HG02885 (cell line): ENCODE measurements at regions not wholly inside any gene's neighbourhood (a gene's known extent, or its start where the extent isn't known, plus 50 kb on each side); places are given as distances from the start of the nearest gene placed in this dataset.

Experiments
- ATAC-seq: cut with Tn5 transposase; IDR thresholded peaks from one replicate; pipeline ENCODE4 v1.9.1; 2021; ENCODE audit warnings: mild to moderate bottlenecking; ENCODE audit not compliant: unreplicated experiment, poor library complexity

DNA sequence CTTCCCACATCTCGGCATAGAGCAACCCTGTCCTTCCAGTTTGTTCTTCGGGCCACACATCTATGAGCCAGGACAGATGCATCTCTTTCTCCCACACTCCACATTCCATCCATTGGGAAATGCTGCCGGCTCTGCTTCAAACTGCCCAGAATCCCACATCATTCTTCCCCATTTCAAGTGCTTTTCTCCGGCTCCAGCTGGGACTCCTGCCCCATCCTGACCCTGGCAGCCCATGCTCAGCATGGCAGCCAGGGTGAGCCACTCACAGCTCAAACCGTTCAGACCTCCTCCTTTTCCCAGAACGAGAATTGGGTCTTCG, 132.8 kb upstream of the SDK2 start:
- no peak for ATAC-seq

DNA sequence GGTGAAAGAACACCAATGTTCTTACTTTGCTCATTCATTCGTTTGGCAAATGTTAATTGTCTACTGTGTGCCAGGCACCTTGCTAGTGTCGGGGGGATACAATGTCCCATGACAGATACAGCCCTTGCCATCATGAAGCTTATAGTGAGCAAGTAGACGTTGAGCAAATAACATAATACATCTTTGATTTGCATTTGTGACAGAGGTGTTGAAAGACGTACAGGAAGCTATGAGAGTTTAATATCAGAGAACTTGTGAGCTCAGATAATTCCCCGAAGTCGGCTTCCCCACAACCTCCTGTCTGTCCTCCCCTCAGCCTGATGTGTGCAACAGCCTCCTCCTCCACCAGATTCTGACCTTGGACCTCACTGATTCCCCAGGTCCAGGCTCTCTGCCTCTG, 138.0 kb upstream of the SDK2 start:
- no peak for ATAC-seq

DNA sequence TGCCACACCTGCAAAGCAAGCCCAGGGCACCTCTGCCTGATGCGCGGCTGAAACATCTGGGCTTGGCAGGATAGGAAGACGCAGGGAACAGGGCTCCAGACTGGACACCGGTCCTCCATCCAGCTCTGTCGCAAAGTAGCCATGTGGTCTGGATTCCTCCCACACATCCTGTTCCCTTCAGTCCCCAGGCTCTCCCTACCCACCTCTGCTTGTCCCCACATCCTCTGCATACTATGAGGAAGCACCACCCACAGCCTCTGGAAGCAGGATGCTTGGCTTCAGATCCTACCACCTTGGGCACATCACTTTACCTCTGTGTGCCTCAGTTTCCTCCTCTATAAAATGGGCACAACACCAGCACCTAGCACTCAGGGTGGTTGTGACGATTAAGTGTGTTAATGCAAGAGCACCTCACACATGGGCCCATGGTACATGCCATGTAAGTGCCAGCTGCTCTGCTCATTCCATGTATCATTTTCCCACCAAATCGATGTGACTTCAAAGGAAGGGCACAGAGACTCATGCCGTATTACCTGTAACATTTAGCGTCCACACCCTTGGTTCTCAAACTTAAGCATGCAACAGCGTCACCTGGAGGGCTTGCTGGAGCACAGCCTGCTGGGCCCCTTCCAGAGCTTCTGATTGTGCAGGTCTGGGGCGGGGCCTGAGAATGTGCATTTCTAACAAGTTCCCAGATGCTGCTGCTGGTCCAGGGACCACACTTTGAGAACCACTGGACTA, 138.6 kb upstream of the SDK2 start:
- no peak for ATAC-seq

DNA sequence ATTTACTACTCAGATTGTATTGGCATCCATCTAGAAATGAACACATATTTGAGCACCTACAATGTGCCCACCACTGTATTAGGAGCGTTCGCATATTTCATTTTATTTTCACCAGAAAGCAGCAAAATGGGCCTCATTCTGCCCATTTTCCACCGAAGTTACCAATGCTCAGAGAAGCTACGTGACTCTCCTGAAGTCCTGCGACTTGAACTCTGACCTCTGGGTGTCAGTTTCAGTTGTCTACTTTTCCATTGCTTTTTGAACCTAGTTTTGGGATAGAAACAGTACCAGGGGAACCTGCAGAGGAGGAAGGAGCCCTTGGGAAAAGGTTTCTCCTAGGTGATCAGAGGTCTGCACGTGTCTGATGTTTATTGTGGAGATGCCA, 139.1 kb upstream of the SDK2 start:
- ATAC-seq = no peak

DNA sequence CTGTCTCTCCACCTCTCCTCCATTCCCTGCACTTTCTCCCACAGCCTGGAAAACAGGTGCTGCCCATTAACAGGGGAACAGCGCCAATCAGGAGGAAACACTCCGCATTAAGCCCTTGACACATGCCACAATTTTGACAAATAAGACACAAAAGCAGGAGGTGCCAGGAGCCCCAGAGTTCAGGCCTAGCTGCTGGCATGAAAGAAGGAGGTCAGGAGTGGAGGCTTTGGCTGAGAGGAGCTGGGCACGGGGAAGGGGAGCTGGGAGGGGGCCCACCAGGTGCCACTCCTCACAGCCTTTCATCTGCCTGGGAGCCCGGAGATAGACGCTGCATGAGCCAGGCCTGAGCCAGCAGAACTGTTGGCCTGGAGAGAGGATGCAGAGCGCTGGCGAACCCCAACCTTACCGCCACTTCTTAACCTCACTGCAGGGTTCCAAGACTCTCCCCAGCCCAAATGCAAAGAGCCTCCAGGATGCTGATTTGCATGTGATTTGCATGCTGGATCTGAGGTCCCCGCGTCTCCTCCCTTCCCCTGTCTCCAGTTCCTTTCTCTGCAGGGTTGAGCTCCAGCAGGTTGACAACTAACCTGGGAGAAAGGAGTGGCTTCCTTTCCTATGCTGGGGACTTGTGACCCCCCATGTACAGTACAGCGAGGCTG, 139.8 kb upstream of the SDK2 start:
- ATAC-seq = no peak

DNA sequence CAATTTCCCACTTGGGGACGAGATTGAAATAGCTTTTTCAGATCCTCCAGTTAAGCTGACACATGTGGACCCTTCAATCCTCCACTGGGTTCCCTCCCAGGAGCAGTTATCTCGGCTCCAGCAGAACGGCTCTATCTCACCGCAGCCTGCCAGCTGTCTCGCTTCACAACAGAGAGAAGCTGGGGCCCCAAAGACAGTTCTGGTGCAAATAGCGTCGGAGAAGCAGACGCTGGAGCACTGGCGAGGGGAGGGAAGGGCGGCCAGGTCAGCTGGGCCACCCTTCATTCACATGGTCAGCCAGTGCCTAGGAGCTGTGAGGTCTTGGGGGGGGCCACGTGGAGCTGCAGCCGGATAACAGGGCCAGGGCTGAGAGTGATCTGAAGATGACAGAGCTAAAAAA, 141.3 kb upstream of the SDK2 start:
- ATAC-seq = no peak

DNA sequence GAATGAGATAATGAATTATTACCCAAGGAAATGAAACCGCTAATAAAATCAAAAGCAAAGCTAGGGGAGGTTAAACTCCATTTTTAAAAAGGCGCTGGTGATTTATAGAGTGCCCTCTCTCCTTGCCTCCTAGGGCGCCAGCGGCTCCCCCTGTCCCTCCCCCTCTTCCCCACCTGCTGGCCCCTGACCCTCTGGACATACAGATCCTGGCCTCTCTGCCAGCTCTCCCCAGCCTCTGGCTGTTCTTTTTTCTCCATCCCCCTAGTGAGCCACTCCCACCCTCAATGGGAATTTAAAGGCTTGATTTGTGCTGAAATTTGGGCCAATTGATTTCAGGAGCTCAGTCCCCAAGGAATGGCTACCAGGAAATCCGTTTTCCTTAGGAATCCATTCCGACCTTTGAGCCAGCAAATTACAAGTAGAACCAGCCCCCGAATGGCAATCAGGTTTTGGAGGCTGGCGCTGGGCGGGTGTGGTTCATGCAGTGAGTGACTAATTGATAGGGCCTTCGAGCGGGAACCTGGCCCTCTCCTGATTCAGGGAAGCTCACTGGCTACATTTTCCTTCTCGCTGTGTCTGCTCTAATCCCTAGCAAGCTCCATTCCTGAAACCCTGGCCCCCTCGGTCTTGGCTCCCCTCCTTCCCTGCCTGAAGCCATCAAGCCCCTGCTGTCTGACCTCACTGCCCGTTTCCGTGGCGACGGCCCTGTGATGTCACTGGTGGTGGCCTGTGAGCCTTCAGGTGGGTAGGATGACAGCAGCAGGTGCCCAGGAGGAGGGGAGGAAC, 141.9 kb upstream of the SDK2 start:
- ATAC-seq = no peak

DNA sequence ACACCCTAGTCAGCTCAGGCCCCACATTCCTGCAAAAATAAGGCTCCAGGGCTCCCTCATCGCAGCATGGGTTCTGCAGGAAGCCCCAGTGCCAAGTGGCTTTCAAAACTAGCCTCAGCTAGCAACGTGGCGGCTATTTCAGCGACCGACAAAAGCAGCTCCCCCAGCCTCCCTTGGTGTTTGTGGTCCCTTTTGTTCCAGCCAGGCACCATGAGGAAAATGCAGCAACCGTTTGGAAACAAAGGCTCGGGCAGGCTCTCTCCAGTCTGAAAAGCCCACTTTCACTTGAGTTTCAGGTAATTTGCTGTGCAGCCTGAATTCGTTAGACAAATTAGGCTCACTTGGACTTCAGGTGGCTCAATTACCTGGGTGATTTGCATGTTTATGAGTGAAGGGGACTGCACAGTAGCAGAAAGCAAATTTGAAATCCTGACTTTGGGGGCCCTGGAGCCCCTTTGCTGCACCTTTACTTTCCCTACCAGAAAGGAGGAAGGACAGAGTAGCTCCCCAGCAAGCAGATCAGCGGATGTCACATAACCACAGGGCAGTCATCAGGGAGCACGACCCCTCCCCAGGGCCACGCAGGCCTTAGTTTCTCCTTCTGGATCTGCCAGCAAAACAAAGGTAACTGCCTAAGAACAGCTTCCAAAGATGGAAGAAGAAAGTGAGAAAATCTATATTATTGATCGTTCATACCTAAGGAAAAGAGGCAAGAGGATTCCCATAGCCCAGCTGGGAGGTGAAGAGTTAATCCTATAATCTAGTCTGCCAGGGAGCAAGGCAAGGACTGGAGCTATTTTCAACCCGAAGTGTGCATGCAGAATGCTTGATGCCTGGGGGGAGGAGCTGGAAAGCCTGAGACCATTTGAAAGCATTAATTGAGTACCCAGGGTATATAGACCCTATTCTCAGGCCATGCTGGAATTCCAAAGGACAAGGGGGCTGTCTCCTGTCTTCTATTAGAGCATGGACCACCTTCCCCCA, 143.1 kb upstream of the SDK2 start:
- no peak for ATAC-seq

DNA sequence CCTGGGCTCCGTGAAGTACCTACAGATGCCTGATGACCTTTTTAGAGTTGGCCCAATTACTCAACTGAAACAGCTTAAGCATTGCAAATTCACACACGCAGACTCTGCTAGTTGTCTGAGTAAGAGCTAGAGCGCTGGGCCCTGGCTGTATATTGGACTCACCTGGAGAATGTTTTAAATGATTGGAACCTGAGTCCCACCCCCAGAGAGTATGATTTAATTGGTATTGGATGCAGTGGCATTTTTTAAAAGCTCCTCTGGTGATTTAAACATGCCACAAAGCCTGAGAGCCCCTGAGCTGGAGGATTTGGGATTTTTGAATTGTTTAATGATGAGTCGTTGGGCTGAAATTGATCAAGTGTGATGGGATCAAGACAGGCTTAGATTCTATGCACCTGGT, 143.9 kb upstream of the SDK2 start:
- no peak for ATAC-seq

DNA sequence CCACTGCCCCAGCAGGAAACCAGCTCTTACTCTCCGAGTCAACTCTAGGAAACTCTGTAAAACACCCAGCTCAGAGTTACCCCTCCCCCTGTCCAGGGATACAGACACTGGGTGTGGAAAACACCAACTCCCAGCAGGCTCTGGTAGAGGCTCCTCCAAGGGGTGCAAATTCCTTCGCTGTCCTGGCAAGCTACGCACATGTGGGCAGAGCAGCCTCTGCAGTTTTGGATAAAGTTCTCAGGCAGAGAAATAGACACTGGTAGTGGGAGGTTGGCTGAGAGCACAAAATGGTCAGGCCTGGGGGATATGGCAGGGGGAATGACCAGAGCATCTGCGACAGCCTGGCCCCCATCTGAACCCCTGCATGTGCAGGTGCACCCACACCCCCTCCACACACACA, 146.9 kb upstream of the SDK2 start:
- no peak for ATAC-seq

DNA sequence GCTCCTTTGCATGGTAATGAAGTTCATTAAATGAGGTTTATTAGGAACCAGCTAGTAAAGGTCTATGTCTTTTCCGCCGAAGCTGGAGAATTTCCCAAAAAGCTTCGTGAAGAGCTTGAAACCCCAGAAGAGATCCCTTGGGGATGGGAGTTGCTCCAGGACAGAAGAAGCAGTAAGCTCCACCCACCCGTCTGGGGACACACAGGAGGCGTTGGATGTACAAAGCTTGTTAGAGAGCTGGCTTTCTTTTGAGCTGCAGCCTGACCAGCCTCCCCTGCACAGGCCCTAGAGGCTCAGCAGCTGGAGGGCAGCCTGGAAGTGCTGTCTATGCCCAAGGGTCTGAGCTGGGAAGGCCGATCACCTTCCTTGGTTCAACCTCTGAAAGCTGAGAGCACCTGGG, 147.4 kb upstream of the SDK2 start:
- no peak for ATAC-seq

DNA sequence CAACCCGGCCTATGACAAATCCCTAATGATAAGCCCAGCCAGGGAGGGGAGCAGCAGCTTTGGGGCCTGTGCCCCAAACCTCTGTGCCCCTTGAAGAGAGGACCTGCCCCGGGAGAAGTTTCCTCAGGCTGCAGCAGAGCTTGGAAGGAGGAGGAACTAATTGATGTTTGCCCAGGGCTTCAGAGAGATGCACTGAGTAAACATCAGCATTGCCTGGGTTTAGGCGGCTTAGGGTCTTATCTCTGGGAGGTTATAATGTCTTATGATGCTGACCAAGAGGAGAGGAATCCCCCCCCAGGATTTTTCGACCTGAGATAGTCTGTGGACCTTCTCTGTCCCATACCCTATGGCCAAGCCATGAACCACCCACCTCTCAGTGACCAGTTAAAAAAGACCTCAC, 148.7 kb upstream of the SDK2 start:
- no peak for ATAC-seq

DNA sequence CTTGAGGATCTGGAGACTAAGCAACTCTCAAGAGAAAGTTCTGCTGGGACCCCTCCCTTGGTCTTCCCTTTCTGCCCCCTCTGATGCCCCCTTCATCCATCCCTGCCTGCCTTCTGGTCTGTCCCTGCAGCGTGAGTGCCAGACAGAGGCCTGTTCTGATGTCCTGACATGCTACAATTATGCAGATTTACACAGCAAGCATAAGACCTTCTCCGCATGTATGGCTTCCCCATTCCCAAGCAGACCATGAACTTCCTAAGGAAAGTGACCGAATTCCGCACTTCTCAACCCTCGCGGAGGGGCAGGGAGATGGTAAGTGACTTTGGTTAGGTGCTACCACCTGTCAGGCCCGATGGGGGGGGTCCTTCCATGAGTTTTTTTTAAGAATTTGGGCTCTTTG, 150.1 kb upstream of the SDK2 start:
- ATAC-seq = no peak

DNA sequence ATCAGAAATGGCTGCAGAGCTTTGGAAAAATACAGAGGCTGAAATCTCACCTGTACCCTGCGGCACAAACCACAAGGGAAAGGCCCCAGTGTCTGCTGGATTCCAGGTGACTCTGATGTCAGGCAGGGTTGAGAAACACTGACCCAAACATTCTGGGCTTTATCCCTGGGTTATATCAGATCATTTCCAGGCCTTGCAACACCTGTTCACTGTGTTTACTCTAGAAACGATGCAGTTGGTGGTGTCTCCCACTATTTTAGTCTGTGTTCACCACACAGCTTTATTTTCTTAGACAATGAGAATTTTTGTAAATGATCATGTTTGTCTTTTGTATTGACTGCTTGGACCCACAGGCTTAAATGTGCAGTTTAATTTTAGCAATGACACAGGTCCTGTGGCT, 151.5 kb upstream of the SDK2 start:
- ATAC-seq = no peak

DNA sequence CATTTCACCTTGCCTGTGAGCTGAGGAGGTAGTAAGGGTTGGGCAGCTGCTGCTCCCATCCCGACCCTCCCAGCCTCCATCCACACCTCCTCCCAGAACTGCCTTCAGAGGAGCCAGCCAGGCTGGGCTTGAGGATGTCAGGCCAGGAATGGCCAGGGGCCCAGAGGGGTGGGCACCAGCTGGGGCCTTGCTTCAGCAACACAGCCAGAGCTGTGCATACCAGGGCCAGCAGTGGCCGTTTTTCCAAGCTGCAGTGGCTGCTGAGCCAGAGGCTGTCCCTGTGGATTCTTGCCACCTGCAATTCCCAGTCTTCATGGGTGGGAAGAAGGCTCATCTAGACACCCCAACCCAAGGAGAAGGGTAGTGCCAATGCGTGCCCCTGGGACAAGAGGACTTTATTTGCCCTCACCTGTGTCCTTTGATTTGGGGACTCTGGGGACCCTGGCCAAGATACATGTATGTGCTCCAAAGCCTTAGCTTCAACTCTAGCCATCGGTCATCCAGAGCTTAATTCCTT, 153.4 kb upstream of the SDK2 start:
- no peak for ATAC-seq

DNA sequence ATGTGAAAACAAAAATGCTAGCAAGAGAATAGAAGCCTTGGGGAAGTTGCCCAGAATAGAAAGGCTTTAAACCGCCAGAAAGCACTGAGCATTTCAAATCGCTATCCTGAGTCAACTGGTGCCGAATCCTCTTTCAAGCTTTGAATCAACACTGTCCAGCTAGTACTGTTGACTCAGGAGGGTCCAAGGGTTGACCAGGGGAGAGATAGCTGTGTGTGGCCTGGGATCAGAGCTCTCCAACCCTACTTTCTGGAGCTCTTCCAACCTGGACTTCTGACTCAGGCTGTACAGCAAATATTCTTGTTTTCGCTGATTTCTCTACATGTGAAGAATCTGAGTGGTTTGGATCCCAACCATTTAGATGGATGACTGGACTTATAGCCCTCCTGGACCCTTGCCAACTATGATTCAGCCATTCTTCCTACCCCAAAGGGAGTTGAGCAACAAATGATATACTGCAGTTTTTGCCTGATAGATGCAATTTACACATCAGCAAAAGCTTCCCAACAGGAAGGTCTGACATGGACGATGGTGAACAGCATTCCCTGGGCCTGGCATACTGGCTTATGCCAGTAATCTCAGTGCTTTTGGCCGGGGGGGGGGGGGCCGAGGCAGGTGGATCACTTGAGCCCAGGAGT, 154.0 kb upstream of the SDK2 start:
- no peak for ATAC-seq

DNA sequence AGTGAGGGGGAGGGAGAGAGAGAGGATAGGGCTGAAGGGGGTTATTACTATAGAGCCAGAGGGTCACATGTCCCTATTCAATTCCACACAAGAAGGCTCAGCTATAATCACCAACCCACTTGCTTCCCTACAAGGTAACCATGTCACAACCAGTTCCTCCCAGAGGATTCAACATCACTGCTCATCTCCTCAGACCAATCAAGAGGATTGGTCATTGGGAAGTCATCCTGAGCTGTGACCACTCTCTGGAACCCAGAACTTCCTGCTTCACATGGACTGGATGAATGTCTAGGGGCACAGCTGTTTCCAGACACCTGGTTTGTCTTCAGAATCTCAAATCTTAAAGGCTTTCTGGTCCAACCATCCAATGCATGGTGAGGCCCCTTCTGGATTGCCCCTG, 154.9 kb upstream of the SDK2 start:
- ATAC-seq = no peak

DNA sequence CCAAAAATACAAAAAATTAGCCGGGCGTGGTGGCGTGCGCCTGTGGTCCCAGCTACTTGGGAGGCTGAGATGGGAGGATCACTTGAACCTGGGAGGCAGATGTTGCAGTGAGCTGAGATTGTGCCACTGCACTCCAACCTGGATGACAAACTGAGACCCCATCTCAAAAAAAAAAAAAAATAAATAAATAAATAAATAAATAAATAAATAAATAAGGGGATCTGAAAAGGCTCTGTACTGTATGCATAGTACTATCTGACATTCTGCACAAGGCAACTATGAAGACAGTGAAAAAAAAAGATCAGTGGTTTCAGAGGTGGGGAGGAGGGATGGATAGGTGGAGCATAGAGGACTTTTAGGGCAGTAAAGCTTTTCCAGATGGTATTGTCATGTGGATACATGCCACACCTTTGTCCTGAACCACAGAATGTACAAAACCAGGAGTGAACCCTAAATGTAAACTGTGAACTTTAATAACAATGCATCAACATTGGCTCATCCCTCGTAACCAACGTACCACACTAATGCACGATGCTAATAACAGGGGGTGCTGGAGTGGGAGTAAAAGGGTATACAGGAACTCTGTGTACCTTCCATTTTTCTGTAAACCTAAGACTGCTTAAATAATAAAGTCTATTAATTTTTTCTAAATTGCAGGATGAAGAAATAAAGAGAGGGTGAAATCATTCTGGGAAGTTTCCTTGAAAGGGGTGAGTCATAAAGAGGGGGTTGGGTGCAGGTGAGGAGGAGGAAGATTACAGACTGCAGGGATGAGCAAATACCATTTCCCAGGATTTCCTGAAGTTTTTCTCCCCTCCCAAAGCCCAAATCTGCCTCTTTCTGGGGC, 155.8 kb upstream of the SDK2 start:
- no peak for ATAC-seq

DNA sequence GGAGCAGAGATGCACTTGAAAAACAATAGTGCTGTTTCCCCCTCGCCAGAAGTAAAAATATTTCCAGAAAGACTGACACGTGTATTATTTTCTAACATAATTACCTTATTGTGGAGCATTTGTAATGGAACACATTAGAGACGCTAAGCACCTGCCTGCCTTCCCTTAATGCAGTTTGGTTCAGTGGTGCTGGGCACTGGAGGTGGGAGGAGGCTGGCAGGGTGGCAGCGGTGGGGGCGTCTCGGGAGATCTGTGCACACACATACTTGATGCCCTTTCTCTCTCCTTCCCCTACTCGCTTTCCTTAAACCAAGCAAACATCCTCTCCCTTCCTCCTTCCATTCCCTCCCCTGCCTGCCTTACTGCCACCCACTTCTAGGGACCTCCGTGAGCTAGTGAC, 156.6 kb upstream of the SDK2 start:
- no peak for ATAC-seq
